ENCODE measurements at regions not wholly inside any gene's neighbourhood (a gene's known extent, or its start where the extent isn't known, plus 50 kb on each side); places are given as distances from the start of the nearest gene placed in this dataset.
"Not testable (repeated sequence)": the region's sequence is repeated elsewhere in the genome, so short reads cannot be mapped to it uniquely, and the experiment has no call there.

DNA sequence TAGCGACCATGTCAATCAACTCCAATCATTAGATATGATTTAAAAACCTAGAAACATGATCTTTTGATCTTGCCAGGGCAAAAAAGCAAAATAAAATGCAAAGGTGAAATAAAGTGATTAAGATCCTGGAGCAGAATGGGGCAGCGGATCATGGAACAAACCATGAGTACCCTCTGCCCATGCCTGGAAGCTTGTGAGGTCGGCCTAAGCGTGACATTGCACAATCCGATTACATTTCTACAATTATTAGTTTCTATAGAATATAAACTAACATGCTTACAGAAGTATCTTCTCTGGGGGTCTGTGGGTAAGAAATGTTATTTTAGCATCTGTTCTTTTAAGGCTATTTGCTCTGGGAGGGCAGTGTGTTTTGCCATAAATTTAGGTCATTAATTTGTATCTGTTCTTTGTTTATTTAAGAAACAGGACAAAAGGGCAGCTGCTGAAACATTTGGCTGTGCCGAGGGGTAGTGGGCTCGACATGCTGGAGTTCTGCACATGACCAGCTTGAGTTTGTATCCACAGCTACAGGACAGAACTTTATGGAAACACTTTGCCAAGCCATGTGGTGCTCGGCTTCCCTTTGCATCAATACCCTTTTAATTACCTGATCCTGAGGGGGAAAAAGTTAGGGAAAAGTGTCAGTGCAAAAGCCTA lies 55.9 kb downstream of the ZBTB18 start:
- FAIRE-seq: no peak

DNA sequence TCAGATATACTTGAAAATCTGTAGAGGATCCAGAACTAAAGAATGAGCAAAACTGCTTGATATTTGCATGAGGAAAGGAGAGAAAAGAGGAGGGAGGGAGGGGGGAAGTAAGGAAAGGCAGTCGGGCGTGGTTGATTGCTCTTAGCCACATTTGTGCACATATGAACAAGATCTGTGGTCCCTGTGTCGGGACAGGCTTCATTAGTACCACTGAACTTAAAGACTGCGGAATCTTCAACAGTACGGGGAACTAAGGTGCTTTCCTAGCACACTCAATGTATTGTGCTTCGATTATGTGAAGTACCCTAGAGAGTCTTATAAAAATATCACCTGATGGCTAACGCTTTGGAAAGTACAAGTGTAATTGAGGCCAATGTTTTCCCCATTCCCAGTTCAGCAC lies 59.9 kb downstream of the ZBTB18 start:
- no peak for FAIRE-seq

DNA sequence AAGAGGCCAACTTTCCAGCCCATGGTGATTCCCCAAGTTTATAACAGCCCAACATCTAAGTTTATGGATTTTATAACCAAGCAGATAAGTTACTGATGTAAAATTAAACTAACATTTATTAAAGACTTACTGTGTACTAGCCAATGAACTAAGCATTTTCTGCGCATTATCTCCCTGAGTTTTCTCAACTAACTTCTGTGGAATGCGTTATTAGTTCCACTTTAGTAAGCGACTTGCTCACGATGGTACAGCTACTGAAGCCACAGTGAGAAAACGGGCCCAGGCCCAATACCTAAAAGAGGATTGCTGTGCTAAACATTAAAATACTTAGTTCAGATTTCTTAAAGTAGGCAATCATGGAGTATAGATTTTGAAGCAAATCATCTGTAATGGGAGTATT lies 61.0 kb downstream of the ZBTB18 start:
- FAIRE-seq: no peak

DNA sequence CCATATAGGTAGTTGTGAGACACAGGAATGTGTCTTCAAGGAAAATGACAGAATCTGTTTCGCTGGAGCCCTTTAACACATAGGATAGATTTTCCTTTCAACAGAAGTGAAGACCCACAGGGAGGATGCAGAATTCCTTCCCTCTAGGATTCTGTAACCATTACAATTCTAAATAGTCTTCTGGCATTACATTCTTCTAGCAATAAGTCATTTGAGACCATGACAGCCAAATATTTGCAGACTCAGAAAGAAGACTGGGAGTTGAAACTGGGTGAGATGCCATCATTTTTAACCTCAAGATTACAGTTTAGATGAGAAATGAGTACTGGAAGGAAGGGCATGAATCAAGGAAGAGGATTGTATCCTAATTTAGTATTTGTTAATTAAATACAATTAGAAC lies 61.6 kb downstream of the ZBTB18 start:
- FAIRE-seq: no peak

DNA sequence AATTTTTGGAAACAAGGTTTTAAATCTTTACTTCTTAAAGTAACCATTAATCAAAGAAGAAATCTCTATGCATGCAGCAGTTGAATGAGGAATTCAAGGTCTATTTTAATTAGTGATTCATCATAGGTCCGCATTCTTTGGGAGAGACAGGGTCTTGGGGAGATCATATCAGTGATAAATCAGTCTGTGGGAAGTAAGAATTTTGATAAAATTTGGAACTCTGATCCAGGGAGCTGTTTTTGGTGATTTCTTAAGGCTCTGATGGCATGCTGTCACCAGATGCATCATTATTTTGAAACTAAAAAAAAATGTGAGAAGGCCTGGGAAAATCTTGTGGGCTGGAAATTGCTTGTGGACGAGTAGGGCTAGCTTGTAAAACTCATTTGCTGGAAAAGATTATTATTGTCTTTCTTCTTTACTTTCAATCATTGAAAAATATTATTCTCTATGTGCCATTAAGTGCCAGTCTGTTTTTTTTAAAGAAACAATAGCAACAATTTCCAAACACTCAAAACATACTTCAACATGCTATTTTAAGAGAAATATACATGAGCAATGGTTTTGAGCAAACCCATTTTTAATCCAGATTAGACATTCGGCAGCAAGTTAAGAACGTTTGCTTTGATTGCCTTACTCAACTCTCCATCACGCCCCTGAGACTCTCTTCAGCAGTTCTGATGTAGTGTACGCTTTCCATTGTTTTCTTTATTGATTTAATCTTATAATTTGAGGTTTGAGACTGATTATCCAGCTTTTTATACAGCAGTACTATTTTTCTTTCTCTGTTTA lies 62.6 kb downstream of the ZBTB18 start:
- no peak for FAIRE-seq

DNA sequence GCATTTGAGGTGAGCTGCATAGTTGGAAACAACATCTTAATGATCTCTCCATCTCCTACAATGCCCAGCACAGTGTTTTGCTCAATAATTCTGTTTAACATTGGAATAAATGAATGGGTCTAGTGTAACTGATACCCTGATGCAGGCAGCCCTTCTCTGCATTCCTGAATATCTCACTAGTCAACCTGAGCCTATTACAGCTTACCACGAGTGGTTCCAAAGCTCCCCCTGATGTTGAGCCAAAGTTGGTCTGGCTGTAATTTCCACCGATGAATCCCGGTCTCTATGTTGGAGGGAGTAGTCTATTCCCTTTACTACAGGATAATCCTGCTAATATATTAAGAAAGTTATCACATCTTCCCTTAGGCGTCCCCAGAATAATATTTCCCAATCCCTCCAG lies 63.8 kb downstream of the ZBTB18 start:
- FAIRE-seq: no peak

DNA sequence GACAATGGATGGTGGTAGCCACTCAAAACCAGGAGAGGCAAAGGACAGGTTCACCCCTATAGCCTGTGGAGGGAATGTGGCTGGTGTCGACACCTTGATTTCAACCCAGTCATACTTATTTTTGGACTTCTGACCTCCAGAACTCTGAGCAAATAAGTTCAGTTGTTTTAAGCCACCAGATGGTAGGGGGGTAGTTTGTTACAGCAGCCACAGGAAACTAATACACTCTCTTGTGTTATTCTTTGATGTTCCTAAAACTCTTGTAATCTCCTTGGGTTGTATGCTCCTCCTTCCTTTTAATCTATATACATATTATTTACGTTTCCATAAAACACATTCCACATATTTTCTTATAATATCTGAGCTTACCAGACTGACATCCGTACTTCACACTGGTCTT lies 65.9 kb downstream of the ZBTB18 start:
- FAIRE-seq: no peak

DNA sequence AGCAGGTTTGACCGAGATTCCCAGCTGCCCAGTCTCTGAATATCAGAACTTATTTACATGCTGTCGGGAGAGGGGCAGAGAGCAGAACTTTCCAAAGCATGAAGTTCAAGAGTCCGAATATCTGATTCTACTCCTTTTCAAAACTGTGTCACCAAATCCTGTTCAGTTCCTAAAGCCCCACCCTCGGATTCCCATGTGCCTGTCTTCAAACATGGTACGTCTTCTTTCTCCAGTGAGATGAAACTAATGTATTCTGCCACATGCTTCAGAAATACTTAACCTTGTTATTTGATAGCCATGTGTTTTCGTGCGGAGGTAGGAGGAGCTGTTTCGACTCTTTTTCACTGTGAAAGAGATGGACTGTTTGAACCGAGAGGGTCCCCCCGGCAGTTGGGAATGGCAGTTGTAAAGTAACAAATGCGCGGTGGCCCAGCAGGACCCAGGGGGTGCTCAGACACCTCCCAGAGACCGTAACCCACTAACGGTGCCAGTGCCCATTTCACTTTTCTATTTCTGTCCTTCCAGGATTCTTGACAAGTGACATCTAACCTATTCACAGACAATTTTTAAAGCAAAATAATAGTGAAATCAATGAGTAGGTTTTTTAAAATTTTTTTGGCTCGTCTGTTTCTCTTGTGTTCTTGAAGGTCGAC lies 67.2 kb downstream of the ZBTB18 start:
- no peak for FAIRE-seq

DNA sequence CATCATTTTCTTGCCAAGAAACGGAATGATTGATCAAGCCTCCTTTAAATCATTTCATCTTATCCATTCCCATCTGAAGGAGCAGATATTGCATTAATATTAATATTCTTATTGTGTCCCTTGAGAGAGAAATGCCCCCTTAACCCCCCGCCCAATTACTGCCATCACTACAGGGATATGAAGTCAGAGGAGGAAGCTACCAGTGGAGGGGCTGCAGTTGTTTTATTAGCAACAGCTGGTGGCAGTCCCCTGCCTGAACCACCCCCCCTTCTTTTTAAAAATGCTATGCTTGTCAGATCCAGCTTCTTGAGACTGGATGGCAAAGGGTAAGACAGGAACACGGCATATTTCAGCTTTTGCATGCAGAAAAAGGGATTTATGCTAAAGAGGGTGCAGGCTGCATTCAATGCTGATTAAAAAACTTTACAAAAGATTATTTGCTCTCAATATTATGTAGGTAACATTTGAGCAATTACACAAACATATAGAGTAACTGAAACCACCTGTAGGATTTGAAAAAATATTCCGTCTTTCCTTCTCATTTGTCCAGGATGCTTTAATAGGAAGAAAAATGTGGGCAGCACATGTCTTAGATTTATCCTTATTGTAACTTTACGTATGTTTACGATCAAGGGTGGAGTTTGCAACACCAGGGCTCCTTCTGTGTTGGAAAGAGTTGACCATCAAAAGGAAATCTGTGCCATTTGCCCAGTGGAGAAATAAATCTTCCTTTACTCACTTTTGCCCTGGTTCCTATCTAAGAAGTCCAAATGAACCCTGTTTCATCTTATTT lies 77.7 kb downstream of the ZBTB18 start:
- FAIRE-seq: no peak

DNA sequence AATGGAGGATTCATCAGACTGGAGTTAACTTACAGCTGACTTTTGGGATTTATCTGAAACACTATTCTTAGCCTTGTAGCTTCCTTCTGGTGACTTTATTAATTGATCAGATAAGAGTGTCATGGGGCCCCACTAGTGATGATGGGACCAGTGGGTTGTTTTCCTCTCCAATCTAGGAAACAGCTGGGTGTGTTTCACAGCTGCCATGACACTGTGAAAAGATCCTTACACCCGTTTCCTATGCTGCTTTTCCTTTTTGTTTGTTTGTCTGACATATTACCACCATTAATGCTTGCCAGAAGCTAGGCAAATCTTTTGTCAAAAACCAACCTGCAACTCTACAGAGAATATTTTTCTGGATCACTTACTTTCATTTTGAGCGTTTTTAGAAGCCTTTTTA lies 86.2 kb downstream of the ZBTB18 start:
- FAIRE-seq: no peak

DNA sequence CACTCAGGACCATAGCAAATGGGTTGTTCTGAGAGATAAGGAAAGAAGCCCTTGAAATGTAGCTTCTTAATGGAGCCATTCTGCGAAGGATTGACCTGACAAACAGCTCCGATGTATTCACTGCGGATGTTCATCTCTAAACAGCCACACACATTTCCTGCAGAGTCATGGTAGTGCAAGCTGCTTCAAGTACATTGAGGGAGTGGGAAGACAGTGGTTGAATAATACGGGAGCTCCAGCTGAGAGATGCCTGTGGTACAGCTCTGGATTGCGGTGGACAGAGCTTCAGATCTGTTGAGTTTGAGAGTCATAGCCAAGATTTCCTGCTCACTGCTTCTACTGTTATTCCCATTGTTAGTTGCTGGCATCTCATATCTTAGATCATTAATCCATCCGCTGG lies 86.6 kb downstream of the ZBTB18 start:
- no peak for FAIRE-seq

DNA sequence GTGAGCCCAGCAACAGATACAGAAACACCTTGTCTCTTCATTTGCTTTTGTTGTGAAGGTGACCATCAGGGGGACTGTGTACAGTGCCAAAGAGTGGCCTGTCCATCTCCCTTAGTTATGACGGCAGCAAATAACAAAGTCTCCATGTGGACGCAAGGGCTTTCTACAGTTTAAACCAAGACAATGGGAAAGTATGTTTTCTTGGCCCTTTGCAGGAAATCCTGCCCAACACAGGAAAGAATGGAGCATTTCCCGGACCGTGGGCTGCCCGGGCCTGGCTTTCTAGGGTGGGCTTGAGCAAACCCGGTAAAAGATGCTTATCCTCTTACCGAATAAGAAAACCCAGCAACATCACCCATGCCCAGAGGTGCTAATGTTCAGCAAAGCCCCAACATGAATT lies 87.3 kb downstream of the ZBTB18 start:
- FAIRE-seq: no peak

DNA sequence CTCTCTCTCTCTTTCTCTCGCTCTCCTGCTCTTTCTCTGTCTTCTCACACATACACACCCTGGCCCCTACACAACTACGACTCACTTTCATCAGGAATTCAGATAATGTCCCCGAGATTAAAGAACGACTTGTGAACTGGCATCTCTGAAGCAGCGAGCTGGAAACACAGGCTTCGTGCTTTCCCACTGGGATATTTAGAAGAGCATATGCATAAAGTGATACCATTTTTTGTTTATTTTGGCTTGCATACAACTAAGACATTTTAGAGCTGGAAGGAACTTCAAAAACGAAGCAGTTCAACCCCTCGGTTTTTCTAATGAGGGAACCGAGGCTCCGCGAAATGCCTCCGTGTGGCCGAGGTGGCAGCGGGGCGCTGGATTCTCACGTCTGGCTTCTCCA lies 88.6 kb downstream of the ZBTB18 start:
- FAIRE-seq: no peak

DNA sequence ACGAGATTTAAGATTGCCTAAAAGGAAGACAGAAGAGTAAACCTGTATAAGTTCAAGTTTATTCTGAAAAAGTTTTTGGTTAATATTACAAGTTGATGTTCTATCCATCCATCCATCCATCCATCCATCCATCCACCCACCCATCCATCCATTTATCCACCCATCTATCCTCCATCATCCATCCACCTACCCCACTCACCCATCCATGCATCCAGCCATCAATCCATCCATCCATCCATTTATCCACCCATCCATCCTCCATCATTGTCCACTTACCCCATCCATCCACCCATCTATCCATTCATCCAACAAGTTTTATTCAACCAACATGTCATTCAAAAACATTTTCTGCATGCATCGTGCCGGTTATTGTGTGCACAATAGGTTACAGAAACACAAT lies 89.3 kb downstream of the ZBTB18 start:
- no peak for FAIRE-seq

DNA sequence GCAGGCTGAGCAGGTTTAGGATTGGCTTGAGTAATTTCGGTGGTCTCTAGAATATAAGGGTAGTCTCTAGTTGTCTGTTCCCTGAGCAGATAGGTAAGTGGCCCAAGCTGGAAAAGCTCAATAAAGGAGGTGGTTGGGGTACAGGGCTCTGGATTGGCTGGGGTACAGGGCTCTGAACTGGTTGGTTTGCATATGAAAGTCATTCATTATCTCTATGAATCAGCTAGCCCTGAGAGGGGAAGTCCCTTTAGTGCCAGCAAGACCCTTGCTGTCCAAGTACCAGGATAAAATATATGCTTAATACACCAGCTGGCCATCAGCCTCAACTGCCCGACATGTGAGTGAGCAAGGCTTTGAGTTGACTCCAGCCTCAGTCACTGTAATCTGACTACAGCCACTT lies 93.0 kb downstream of the ZBTB18 start:
- no peak for FAIRE-seq

DNA sequence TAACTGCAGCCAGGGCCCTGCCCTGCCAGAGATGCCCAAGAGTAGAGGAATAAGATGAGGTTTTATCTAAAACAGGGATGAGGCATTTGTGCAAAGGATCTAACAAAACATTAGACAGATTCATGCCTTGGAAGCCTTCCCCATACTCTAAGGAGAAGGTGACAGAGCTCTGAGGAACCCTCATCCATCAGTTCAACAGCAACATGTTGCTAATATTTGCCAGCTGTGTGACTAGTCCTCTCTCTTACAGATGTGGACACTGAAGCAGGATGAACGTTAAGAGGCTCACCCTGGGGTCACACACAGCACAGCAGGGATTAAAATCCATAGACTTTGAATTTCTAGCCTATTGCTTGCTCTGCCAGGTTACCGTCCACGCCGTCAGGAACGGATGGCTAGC lies 99.0 kb downstream of the ZBTB18 start:
- FAIRE-seq: no peak

DNA sequence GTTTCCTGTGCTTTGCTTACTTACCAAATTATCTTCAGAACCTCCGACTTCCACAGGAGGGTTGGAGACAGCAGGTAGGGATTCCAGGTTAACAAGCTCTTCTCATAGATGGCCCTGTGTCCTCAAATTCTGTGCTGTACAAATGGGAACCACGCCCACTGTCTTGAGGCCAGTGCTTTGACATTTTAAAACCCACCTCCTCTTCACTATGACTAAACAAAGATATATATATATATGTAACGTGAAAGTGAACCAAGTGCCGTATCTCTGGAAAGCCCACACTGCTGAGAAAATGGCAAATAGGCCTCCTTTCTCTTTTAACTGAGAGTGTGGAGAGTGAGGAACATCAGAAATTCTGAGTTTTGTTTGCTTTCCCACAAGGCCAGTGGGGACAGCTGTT lies 99.6 kb downstream of the ZBTB18 start:
- FAIRE-seq: no peak

DNA sequence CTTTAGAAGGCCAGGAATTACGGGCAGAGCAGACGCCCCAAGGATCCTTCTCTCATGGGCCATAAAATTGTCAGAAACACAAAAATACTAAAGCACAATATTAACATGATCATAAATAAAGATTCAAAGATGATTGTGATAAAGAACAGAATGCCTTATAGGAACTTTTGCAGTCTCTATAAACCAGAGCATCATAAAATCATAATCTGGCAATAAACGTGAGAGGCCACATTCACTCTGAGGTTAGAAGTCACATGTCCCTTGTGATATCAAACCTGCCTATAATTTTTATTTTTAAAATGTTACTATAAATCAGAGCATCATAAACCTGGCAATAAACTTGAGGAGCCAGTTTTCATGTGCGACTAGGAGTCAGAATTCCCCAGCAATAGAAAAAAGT lies 100.5 kb downstream of the ZBTB18 start:
- no peak for FAIRE-seq

DNA sequence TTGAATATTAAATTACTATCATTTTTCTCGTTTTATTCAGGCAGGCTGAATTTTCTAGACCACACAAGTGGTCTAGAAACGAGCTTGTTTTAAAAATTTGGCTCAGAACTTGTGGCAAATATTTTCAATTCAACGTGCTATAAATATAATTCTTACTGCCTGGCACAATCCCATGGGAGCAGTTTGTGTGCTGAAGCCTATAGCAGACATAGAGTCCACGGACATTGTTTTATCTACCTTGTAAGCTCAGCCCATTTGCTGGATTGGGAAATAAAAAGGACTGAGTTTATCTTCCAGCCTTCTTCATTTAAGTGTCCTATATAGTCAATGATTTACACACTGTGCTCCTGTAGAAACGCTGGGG lies 103.4 kb downstream of the ZBTB18 start:
- FAIRE-seq: no peak

DNA sequence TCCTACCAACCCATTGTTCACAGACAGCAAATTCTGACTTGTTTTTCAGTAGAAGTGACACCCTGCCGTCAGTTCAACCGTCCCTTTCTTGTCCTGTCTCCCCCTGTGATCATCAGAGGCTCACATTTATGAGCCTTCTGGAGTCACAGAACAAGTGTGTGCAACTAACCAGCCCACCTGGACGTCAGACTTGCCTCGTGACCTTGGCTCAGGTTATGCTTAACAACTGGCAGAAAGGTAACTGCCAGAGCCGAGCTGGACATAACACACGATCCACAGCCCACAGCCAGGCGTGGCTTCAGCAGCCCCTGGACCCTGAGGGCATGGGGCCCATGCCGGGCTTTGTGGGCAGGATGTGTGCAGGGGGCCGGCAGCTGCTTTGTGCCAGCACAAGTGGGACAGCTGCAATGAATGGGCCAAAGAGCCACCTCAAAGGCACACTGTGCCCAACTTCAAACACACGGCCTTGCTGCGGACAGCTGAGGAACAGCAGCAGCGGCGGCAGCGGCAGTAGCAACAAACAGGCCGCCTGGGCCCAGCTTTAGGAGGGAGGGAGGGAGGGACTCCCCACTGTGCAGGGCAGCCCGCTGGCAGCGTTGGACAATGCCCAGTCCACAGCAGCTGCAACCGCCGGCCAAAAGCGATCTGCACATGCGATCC lies 103.9 kb downstream of the ZBTB18 start:
- FAIRE-seq: no peak

DNA sequence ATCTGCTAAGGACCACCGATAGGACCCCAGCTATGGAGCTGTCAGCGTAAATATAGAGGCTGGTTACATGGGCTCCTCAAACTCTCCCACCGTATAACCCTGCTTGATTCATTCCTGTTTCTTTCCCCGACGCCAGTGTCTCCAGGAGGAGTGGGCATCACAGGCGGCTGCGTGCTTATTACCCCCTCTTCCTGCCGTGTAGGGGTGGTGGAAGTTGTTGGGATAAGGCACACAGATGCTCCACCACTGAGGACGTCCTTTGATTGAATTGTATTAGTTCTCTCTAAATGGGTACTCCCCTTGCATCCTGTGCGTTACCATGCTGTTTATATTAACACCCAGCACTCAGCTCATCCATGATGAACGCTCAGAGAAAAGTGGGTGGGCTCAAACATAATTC lies 104.6 kb downstream of the ZBTB18 start:
- FAIRE-seq: no peak

DNA sequence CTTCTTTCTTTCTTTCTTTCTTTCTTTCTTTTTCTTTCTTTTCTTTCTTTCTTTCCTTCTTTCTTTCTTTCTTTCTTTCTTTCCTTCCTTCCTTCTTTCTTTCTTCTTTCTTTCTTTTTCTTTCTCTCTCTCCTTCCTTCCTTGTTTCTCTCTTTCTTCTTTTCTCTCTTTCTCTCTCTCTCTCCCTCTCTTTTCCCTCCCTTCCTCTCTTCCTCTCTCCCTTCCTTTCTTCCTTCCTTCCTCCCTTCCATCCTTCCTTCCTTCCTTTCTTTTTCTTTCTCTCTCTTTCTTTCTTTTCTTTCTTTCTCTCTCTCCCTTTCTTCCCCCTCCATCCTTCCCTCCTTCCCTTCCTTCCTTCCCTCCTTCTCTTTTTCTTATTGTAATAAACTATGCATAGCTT lies 105.5 kb downstream of the ZBTB18 start:
- not testable (repeated sequence) for FAIRE-seq
